Naive thymus-derived CD4-positive, alpha-beta T cell (primary cell): ENCODE measurements at regions not wholly inside any gene's neighbourhood (a gene's known extent, or its start where the extent isn't known, plus 50 kb on each side); places are given as distances from the start of the nearest gene placed in this dataset.

Experiments
- ATAC-seq: fragments of 150-1000 bp; cut with Tn5 transposase; 2 replicates; pipeline ENCODE4 v1.10.0; 2021; ENCODE audit warnings: mild to moderate bottlenecking, moderate library complexity
- CTCF ChIA-PET: fragments of 350-600 bp; sonication (Branson Sonifier 250); formaldehyde crosslinking; loops from one replicate; lab custom pipeline; 2021; ENCODE audit warnings: antibody characterized with exemption; lab: Charles Lee
- POLR2A ChIA-PET: fragments of 350-600 bp; sonication (Branson Sonifier 250); formaldehyde crosslinking; loops from one replicate; lab custom pipeline; 2021; ENCODE audit warnings: antibody characterized with exemption, inconsistent platforms; lab: Charles Lee
- DNase-seq, 9 donors: peaks; one replicate each; pipeline versions ENCODE4 v3.0.0 to v3.0.0-alpha.2; 2020 to 2022; ENCODE audit warnings: mixed read lengths in 1 of 9
- H3K27ac ChIP-seq: one replicate; pipeline ENCODE4 v1.7.0; 2013; ENCODE audit warnings: mild to moderate bottlenecking, low read depth, low read length, moderate library complexity
- H3K27me3 ChIP-seq, 2 donors: one replicate each; pipeline ENCODE4 v1.7.0; 2013; ENCODE audit warnings: low read length in 2 of 2, mild to moderate bottlenecking in 2 of 2, moderate library complexity in 2 of 2; ENCODE audit not compliant: control insufficient read depth in 2 of 2, insufficient read depth in 2 of 2
- H3K36me3 ChIP-seq, 3 experiments: 1 replicate in 2 of 3; 2 replicates in 1 of 3; pipeline ENCODE4 v1.7.0; 2013; ENCODE audit warnings: low read length in 3 of 3, mild to moderate bottlenecking in 3 of 3, moderate library complexity in 1 of 3; ENCODE audit not compliant: insufficient read depth in 3 of 3, control insufficient read depth in 2 of 3
- H3K4me1 ChIP-seq, 2 donors: one replicate each; pipeline ENCODE4 v1.7.0; 2013; ENCODE audit warnings: low read length in 2 of 2, mild to moderate bottlenecking in 2 of 2, moderate library complexity in 1 of 2; ENCODE audit not compliant: control insufficient read depth in 2 of 2, insufficient read depth in 2 of 2
- H3K4me3 ChIP-seq: 2 replicates; pipeline ENCODE4 v1.7.0; 2013; ENCODE audit warnings: mild to moderate bottlenecking, low read length
- H3K9me3 ChIP-seq, 3 experiments: 1 replicate in 2 of 3; 2 replicates in 1 of 3; pipeline ENCODE4 v1.7.0; 2013; ENCODE audit warnings: low read length in 3 of 3; ENCODE audit not compliant: control insufficient read depth in 2 of 3
- H3K27ac Mint-ChIP-seq, 9 donors: one replicate each; pipeline ENCODE4 v1.8.0; 2020 to 2022; ENCODE audit warnings: mixed read lengths in 9 of 9, mild to moderate bottlenecking in 8 of 9, moderate library complexity in 5 of 9, inconsistent platforms in 2 of 9
- H3K27me3 Mint-ChIP-seq, 5 donors: one replicate each; pipeline ENCODE4 v1.8.0; 2021 to 2022; ENCODE audit warnings: mixed read lengths in 5 of 5, mild to moderate bottlenecking in 1 of 5
- H3K36me3 Mint-ChIP-seq, 5 donors: one replicate each; pipeline ENCODE4 v1.8.0; 2020 to 2022; ENCODE audit warnings: mixed read lengths in 5 of 5, mild to moderate bottlenecking in 3 of 5, inconsistent platforms in 1 of 5
- H3K4me1 Mint-ChIP-seq, 7 donors: one replicate each; pipeline ENCODE4 v1.8.0; 2020 to 2022; ENCODE audit warnings: mixed read lengths in 7 of 7, mild to moderate bottlenecking in 3 of 7, inconsistent platforms in 1 of 7
- H3K4me3 Mint-ChIP-seq, 10 donors: one replicate each; pipeline ENCODE4 v1.8.0; 2020 to 2022; ENCODE audit warnings: mild to moderate bottlenecking in 10 of 10, mixed read lengths in 10 of 10, moderate library complexity in 6 of 10, inconsistent platforms in 2 of 10
- H3K9me3 Mint-ChIP-seq, 11 donors: one replicate each; pipeline ENCODE4 v1.8.0; 2020 to 2022; ENCODE audit warnings: mixed read lengths in 11 of 11, mild to moderate bottlenecking in 4 of 11, inconsistent platforms in 1 of 11, moderate library complexity in 1 of 11
- intact Hi-C, 2 donors: fragments of 100-400 bp; cut with micrococcal nuclease; formaldehyde crosslinking; loops; one replicate each; pipeline ENCODE4 v1.15.1; 2023

DNA sequence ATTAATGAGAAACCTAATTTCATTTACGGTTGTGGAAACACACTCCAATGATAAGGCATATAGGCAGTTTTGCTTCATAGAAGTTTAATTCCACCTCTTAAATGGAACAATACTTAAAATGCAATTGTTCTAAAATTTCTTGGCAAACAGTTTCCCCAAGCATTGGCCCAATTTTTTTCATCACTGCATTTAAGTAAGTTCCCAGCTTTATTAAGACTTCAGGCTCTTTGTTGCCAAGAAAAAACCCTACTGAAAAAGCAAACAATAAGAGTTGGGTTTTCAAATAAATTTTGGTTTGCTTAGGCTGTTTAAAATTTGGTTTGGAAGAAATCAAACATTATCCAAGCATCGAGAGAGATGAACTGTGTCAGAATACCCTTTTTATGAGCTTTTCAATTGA, 690.9 kb upstream of the NRSN1 start:
- Mint-ChIP-seq H3K9me3 (peaks cover 2 to 29% (median 9%) of the 10 kb centered on the region in 11 donors), H3K4me1 (no peaks in the 10 kb centered on the region), H3K27me3 (peaks cover 0 to 5% (median 4%) of the 10 kb centered on the region in 5 donors), H3K36me3 (peaks cover 0 to 5% (median 0%) of the 10 kb centered on the region in 5 donors), H3K27ac (no peak overlapping the region), H3K4me3 (no peak overlapping the region)
- no peak overlapping the region for H3K4me3 ChIP-seq
- no peaks in the 10 kb centered on the region for H3K27me3 ChIP-seq
- DNase-seq = no peak
- no peak for ATAC-seq
- no peak overlapping the region for H3K27ac ChIP-seq
- POLR2A ChIA-PET = no interaction called here
- CTCF ChIA-PET = no interaction called here
- H3K9me3 ChIP-seq = no peaks in the 10 kb centered on the region
- H3K4me1 ChIP-seq = no peaks in the 10 kb centered on the region
- intact Hi-C loops = no loop called here
- H3K36me3 ChIP-seq = no peaks in the 10 kb centered on the region

- Mint-ChIP-seq H3K27me3 (peaks cover 0 to 9% (median 5%) of the 10 kb centered on the region in 5 donors), H3K4me3 (no peak overlapping the region), H3K27ac (no peak overlapping the region), H3K36me3 (peaks cover 0 to 5% (median 0%) of the 10 kb centered on the region in 5 donors), H3K9me3 (peaks cover 0 to 27% (median 5%) of the 10 kb centered on the region in 11 donors), H3K4me1 (no peaks in the 10 kb centered on the region)
- ChIA-PET CTCF (no interaction called here), POLR2A (no interaction called here)
- no peaks in the 10 kb centered on the region for H3K27me3 ChIP-seq
- no peaks in the 10 kb centered on the region for H3K36me3 ChIP-seq
- no peak overlapping the region for H3K4me3 ChIP-seq
- no peaks in the 10 kb centered on the region for H3K9me3 ChIP-seq
- no peak overlapping the region for H3K27ac ChIP-seq
- ATAC-seq (no peak), DNase-seq (no peak)
- no peaks in the 10 kb centered on the region for H3K4me1 ChIP-seq
- intact Hi-C loops = no loop called here
Observed at GRCh38 chr6:23435798-23436197, 690.2 kb upstream of the NRSN1 start.

- no peaks in the 10 kb centered on the region for H3K4me1 ChIP-seq
- POLR2A ChIA-PET = no interaction called here
- no peak overlapping the region for H3K27ac ChIP-seq
- DNase-seq (no peak), ATAC-seq (no peak)
- H3K4me1 Mint-ChIP-seq = no peaks in the 10 kb centered on the region
- H3K9me3 ChIP-seq = no peaks in the 10 kb centered on the region
- no peaks in the 10 kb centered on the region for H3K36me3 ChIP-seq
- intact Hi-C loops = no loop called here
- H3K27ac Mint-ChIP-seq = no peak overlapping the region
- H3K36me3 Mint-ChIP-seq = no peaks in the 10 kb centered on the region
- H3K4me3 Mint-ChIP-seq = no peak overlapping the region
- CTCF ChIA-PET = no interaction called here
- H3K4me3 ChIP-seq = no peak overlapping the region
- H3K27me3 ChIP-seq = no peaks in the 10 kb centered on the region
- H3K27me3 Mint-ChIP-seq = peaks cover 0 to 5% (median 0%) of the 10 kb centered on the region in 5 donors
- peaks cover 0 to 13% (median 3%) of the 10 kb centered on the region in 11 donors for H3K9me3 Mint-ChIP-seq
Observed at GRCh38 chr6:23441808-23442461, 684.1 kb upstream of the NRSN1 start.

- no peaks in the 10 kb centered on the region for H3K36me3 ChIP-seq
Observed at GRCh38 chr6:23445157-23445710, 680.8 kb upstream of the NRSN1 start.

DNA sequence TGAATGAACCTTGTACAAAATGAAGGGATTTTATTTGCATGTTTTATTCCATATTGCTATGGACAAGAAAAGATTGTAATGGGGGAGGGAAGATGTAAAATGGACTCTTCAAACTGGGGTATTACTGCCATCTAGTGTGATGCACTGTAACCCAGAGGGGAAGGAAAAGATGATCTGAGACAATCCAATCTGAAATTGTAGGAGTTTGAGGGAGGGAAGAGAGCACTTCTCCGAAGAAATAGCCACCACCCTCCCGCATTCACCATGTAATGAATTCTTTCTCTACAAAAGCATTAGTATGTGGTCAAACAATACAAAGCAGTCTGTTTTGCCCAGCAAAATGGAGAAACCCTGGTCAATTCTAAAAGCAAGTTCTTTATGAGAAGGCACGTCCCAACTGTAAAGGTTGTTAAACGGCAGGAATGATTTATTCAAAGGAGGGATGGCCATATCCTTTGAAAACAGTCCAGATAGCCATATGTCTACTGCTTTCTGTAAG, 679.5 kb upstream of the NRSN1 start:
- no peaks in the 10 kb centered on the region for H3K27me3 Mint-ChIP-seq
- no peak overlapping the region for H3K4me3 Mint-ChIP-seq
- H3K9me3 Mint-ChIP-seq = peaks cover 0 to 4% (median 0%) of the 10 kb centered on the region in 11 donors
- Histone ChIP-seq H3K27ac (no peak overlapping the region), H3K4me1 (no peaks in the 10 kb centered on the region), H3K4me3 (no peak overlapping the region), H3K27me3 (no peaks in the 10 kb centered on the region), H3K9me3 (no peaks in the 10 kb centered on the region), H3K36me3 (no peaks in the 10 kb centered on the region)
- intact Hi-C loops = no loop called here
- H3K4me1 Mint-ChIP-seq = no peaks in the 10 kb centered on the region
- CTCF ChIA-PET = no interaction called here
- no peak overlapping the region for H3K27ac Mint-ChIP-seq
- DNase-seq (no peak), ATAC-seq (no peak)
- POLR2A ChIA-PET = no interaction called here
- H3K36me3 Mint-ChIP-seq = no peaks in the 10 kb centered on the region

More at GRCh38 chr6:23445157-23445710, 680.8 kb upstream of the NRSN1 start:
- DNase-seq (no peak), ATAC-seq (no peak)
- Histone ChIP-seq H3K9me3 (no peaks in the 10 kb centered on the region), H3K4me3 (no peak overlapping the region), H3K4me1 (no peaks in the 10 kb centered on the region), H3K27ac (no peak overlapping the region), H3K27me3 (no peaks in the 10 kb centered on the region)
- H3K27me3 Mint-ChIP-seq = peaks cover 0 to 3% (median 0%) of the 10 kb centered on the region in 5 donors
- ChIA-PET CTCF (no interaction called here), POLR2A (no interaction called here)
- no peak overlapping the region for H3K4me3 Mint-ChIP-seq
- H3K4me1 Mint-ChIP-seq = no peaks in the 10 kb centered on the region
- H3K9me3 Mint-ChIP-seq = peaks cover 0 to 7% (median 0%) of the 10 kb centered on the region in 11 donors
- intact Hi-C loops = no loop called here
- no peaks in the 10 kb centered on the region for H3K36me3 Mint-ChIP-seq
- H3K27ac Mint-ChIP-seq = no peak overlapping the region

- Histone ChIP-seq H3K27ac (no peak overlapping the region), H3K4me3 (no peak overlapping the region), H3K4me1 (no peaks in the 10 kb centered on the region), H3K9me3 (no peaks in the 10 kb centered on the region), H3K36me3 (no peaks in the 10 kb centered on the region), H3K27me3 (no peaks in the 10 kb centered on the region)
- H3K27me3 Mint-ChIP-seq = no peaks in the 10 kb centered on the region
- no peaks in the 10 kb centered on the region for H3K4me1 Mint-ChIP-seq
- H3K4me3 Mint-ChIP-seq = no peak overlapping the region
- no peak overlapping the region for H3K27ac Mint-ChIP-seq
- peaks cover 0 to 9% (median 2%) of the 10 kb centered on the region in 11 donors for H3K9me3 Mint-ChIP-seq
- H3K36me3 Mint-ChIP-seq = no peaks in the 10 kb centered on the region
- ChIA-PET POLR2A (no interaction called here), CTCF (no interaction called here)
- intact Hi-C loops = no loop called here
- ATAC-seq (no peak), DNase-seq (no peak)
Observed at GRCh38 chr6:23447731-23448130, 678.3 kb upstream of the NRSN1 start.

- Mint-ChIP-seq H3K36me3 (no peaks in the 10 kb centered on the region), H3K4me3 (no peak overlapping the region), H3K4me1 (no peaks in the 10 kb centered on the region), H3K27ac (no peak overlapping the region), H3K9me3 (peaks cover 0 to 10% (median under 1%) of the 10 kb centered on the region in 11 donors), H3K27me3 (no peaks in the 10 kb centered on the region)
- POLR2A ChIA-PET = no interaction called here
- no peaks in the 10 kb centered on the region for H3K4me1 ChIP-seq
- intact Hi-C loops = no loop called here
- no peak overlapping the region for H3K4me3 ChIP-seq
- no peaks in the 10 kb centered on the region for H3K36me3 ChIP-seq
- H3K27me3 ChIP-seq = no peaks in the 10 kb centered on the region
- CTCF ChIA-PET = no interaction called here
- no peaks in the 10 kb centered on the region for H3K9me3 ChIP-seq
- no peak for ATAC-seq
- no peak overlapping the region for H3K27ac ChIP-seq
- DNase-seq = no peak
Observed at GRCh38 chr6:23448281-23448680, 677.7 kb upstream of the NRSN1 start.
